ENCODE measurements at regions not wholly inside any gene's neighbourhood (a gene's known extent, or its start where the extent isn't known, plus 50 kb on each side); places are given as distances from the start of the nearest gene placed in this dataset.

GRCh38 chr17:74108126-74108705 is 95.3 kb upstream of the RPL38 start:
- POLR2A ChIA-PET: no interaction called here

GRCh38 chr17:74110467-74110866 is 93.0 kb upstream of the RPL38 start:
- Mint-ChIP-seq H3K27me3 (peaks cover 2 to 42% (median 19%) of the 10 kb centered on the region in 5 donors), H3K27ac (no peak overlapping the region), H3K4me1 (no peaks in the 10 kb centered on the region), H3K4me3 (no peak overlapping the region), H3K9me3 (peaks cover 0 to 2% (median 0%) of the 10 kb centered on the region in 9 donors), H3K36me3 (no peaks in the 10 kb centered on the region)
- no peak for DNase-seq
- POLR2A ChIA-PET: no interaction called here
- no peak for ATAC-seq

More at GRCh38 chr17:74108126-74108705, 95.3 kb upstream of the RPL38 start:
- no peak overlapping the region for H3K27ac Mint-ChIP-seq
- peaks cover 5 to 35% (median 13%) of the 10 kb centered on the region in 5 donors for H3K27me3 Mint-ChIP-seq
- no peak for ATAC-seq
- H3K4me1 Mint-ChIP-seq: no peaks in the 10 kb centered on the region
- H3K9me3 Mint-ChIP-seq: peaks cover 0 to 2% (median 0%) of the 10 kb centered on the region in 9 donors
- no peak for DNase-seq
- no peak overlapping the region for H3K4me3 Mint-ChIP-seq
- H3K36me3 Mint-ChIP-seq: no peaks in the 10 kb centered on the region

- Mint-ChIP-seq H3K36me3 (no peaks in the 10 kb centered on the region), H3K27me3 (peaks cover 0 to 55% (median 28%) of the 10 kb centered on the region in 5 donors), H3K4me3 (no peak overlapping the region), H3K27ac (no peak overlapping the region), H3K4me1 (no peaks in the 10 kb centered on the region), H3K9me3 (peaks cover 0 to 2% (median 0%) of the 10 kb centered on the region in 9 donors)
- DNase-seq (no peak), ATAC-seq (no peak)
- POLR2A ChIA-PET: no interaction called here
Measured at GRCh38 chr17:74113326-74113725, 90.2 kb upstream of the RPL38 start.

- ATAC-seq: no peak
- Mint-ChIP-seq H3K4me3 (no peak overlapping the region), H3K27me3 (peaks cover 0 to 55% (median 25%) of the 10 kb centered on the region in 5 donors), H3K27ac (no peak overlapping the region), H3K36me3 (no peaks in the 10 kb centered on the region), H3K4me1 (no peaks in the 10 kb centered on the region), H3K9me3 (peaks cover 0 to 2% (median 0%) of the 10 kb centered on the region in 9 donors)
- POLR2A ChIA-PET: no interaction called here
- no peak for DNase-seq
Measured at GRCh38 chr17:74113952-74114351, 89.5 kb upstream of the RPL38 start.

DNA sequence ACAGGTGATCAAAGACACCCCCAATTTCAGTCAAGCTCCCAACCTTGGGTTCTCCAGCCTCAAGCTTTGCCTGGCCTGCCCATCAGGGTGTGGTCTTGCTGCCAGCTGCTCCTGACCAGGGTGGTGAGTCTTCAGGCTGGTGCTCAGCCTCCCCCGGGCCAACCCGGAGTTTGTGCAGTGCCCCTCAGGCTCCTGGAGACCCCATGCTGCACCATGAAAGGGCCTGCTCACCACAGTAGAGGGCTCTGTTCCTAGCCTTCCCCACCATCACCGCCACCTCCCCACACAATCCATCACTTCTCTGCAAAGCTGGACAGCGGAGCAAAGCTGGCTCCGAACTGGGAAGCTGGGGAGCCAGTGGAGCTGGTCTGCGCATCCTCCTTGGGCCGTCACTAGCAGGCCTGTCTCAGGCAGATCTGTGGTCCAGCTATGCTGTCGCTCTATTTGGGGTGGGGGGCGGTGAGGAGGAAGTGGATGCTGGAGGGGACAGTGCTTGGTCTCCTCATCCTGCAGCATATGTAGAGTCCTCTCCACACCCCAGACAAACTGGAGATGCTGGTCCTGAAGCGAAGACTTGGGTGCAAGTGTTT is 88.5 kb upstream of the RPL38 start:
- peak overlapping the region in 1 of 10 donors; percentile 29 for H3K4me3 Mint-ChIP-seq
- no peak overlapping the region for H3K27ac Mint-ChIP-seq
- H3K36me3 Mint-ChIP-seq: no peaks in the 10 kb centered on the region
- peaks cover 0 to 2% (median 0%) of the 10 kb centered on the region in 9 donors for H3K9me3 Mint-ChIP-seq
- no peak for DNase-seq
- H3K4me1 Mint-ChIP-seq: no peaks in the 10 kb centered on the region
- peaks cover 0 to 56% (median 29%) of the 10 kb centered on the region in 5 donors for H3K27me3 Mint-ChIP-seq
- no peak for ATAC-seq
- POLR2A ChIA-PET: no interaction called here

DNA sequence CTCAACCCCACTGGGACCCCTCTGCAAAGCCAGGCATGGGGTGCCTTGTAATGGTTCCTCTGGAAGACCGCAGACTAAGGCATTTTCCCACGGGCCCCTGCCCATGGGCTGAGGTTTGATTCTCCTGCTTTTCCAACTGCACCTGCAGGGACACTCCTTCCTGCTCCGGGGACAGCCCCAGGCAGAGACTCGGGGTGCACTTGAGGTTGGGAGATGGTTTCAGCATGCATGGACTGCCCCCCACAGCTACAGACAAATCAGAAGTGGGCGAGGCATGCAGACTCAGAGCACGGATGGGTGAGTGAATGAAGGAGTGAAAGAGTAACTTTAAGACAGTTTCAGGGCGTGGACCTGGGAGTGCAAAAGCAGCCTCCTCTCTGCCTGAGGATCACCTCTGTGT is 87.9 kb upstream of the RPL38 start:
- Mint-ChIP-seq H3K36me3 (no peaks in the 10 kb centered on the region), H3K27me3 (peaks cover 0 to 57% (median 30%) of the 10 kb centered on the region in 5 donors), H3K9me3 (peaks cover 0 to 2% (median 0%) of the 10 kb centered on the region in 9 donors), H3K4me3 (no peak overlapping the region), H3K4me1 (no peaks in the 10 kb centered on the region), H3K27ac (no peak overlapping the region)
- POLR2A ChIA-PET: no interaction called here
- DNase-seq (no peak), ATAC-seq (no peak)

- no peak overlapping the region for H3K27ac Mint-ChIP-seq
- H3K36me3 Mint-ChIP-seq: no peaks in the 10 kb centered on the region
- DNase-seq (no peak), ATAC-seq (no peak)
- peaks cover 0 to 58% (median 30%) of the 10 kb centered on the region in 5 donors for H3K27me3 Mint-ChIP-seq
- POLR2A ChIA-PET: no interaction called here
- H3K4me3 Mint-ChIP-seq: no peak overlapping the region
- H3K9me3 Mint-ChIP-seq: peaks cover 0 to 2% (median 0%) of the 10 kb centered on the region in 9 donors
- H3K4me1 Mint-ChIP-seq: no peaks in the 10 kb centered on the region
Measured at GRCh38 chr17:74116087-74116717, 87.3 kb upstream of the RPL38 start.

DNA sequence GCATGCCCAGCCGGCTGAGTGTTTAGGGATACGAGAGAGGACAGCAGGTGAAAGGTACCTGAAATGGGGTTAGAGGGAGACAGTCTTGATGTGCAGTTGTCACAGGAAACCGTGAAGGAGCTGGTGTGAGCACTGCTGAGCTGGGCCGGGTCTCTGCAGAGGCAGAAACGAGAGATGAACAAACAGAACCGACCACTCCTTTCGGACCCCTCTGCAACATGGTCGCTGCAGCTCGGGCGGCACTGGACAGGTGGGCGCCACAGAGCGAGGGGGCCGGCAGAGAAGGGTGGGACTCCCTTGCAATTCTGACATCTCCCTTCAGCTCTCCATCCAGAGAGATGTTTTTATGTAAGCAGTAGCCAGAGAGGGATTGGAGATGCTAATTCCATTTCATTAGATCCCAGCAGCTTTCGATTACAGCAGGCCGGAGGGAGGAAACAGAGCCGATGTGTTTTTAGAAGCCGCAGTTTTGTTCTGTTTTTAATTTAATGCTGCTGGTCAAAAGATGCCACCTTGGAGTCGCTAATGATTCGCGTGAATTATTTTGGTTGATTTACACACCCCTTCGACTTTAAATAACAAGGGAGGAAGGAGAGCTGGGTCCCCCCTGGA is 86.3 kb upstream of the RPL38 start:
- H3K4me3 Mint-ChIP-seq: no peak overlapping the region
- no peak for ATAC-seq
- H3K27ac Mint-ChIP-seq: no peak overlapping the region
- peaks cover 0 to under 1% (median 0%) of the 10 kb centered on the region in 9 donors for H3K9me3 Mint-ChIP-seq
- DNase-seq: no peak
- no peaks in the 10 kb centered on the region for H3K4me1 Mint-ChIP-seq
- POLR2A ChIA-PET: no interaction called here
- no peaks in the 10 kb centered on the region for H3K36me3 Mint-ChIP-seq
- peaks cover 2 to 68% (median 32%) of the 10 kb centered on the region in 5 donors for H3K27me3 Mint-ChIP-seq

- Mint-ChIP-seq H3K4me1 (no peaks in the 10 kb centered on the region), H3K4me3 (no peak overlapping the region), H3K9me3 (no peaks in the 10 kb centered on the region), H3K36me3 (no peaks in the 10 kb centered on the region), H3K27me3 (peaks cover 3 to 76% (median 37%) of the 10 kb centered on the region in 5 donors), H3K27ac (no peak overlapping the region)
- DNase-seq (no peak), ATAC-seq (no peak)
- POLR2A ChIA-PET: no interaction called here
Measured at GRCh38 chr17:74117999-74118421, 85.5 kb upstream of the RPL38 start.

DNA sequence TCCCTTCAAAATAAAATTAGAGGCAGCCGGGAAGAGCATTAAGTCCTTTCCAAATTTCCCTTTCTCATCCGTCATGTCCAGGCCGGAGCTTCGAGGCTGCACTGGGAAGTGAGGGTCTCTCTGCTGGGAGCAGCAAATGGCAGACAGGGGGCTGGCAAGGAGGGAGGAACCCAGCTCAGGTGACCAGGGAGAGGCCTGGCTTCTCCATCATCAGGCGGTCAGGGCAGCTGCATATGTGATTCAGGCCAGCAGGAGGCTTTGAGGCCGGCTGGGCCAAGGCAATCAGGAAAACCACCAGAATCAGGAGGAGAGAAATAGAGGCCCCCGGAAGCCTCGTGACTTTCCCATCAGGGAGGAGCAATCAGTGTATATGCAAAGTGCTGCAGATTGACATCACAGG is 85.0 kb upstream of the RPL38 start:
- H3K9me3 Mint-ChIP-seq: no peaks in the 10 kb centered on the region
- no peak overlapping the region for H3K27ac Mint-ChIP-seq
- H3K4me3 Mint-ChIP-seq: no peak overlapping the region
- H3K4me1 Mint-ChIP-seq: no peaks in the 10 kb centered on the region
- peaks cover 6 to 77% (median 40%) of the 10 kb centered on the region in 5 donors for H3K27me3 Mint-ChIP-seq
- no peaks in the 10 kb centered on the region for H3K36me3 Mint-ChIP-seq
- ATAC-seq: no peak
- POLR2A ChIA-PET: no interaction called here
- no peak for DNase-seq

DNA sequence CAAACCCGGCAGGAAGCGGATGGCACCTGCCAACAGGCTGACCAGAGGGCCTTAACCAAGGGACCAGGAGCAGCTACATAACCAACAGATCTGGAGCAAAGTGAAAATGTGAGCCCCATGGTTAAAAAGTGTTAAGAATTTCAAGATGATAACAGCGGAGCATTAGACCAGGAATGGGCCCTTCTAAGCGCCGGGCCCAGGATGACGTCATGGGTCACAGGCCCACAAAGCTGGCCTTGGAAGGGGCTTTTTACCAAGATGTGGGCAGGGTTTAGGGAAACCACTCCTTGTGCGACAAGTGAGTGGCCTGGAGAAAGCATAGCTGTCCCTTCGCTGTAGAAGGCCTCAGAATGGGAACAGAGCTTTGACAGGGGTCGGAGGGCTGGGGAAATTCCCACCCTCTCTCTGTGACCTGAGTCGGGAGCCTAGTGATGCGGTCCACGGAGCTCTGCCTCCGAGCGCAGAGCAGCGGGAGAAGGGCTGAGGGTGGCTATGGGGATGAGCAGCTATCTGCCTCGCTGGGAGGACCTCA is 84.4 kb upstream of the RPL38 start:
- POLR2A ChIA-PET: no interaction called here
- ATAC-seq: no peak
- no peak overlapping the region for H3K4me3 Mint-ChIP-seq

DNA sequence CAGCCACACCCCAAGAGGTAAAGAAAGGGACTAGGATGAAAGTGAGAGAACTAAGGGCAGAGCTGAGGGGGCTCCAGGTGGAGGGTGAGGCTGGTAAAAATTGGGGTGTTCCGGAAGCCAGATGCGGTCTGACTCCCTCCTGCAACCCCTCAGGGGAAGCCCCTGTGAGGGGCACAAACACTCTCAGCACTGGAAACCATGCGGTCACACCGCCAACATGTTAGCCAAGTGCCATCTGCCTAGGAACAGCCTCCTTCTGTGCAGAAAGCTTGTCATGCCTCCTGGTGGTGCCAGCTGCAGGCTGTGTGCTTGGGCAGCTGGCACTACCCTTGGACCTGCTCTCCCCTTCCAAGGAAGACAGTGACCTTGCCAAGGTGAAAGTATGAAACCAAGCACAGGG is 83.5 kb upstream of the RPL38 start:
- ATAC-seq (no peak), DNase-seq (no peak)
- Mint-ChIP-seq H3K4me3 (no peak overlapping the region), H3K4me1 (no peaks in the 10 kb centered on the region), H3K27ac (no peak overlapping the region), H3K9me3 (no peaks in the 10 kb centered on the region), H3K36me3 (no peaks in the 10 kb centered on the region), H3K27me3 (peaks cover 8 to 79% (median 38%) of the 10 kb centered on the region in 5 donors)
- POLR2A ChIA-PET: no interaction called here

More for the DNA sequence above, 84.4 kb upstream of the RPL38 start:
- no peaks in the 10 kb centered on the region for H3K36me3 Mint-ChIP-seq
- no peak for DNase-seq
- H3K9me3 Mint-ChIP-seq: no peaks in the 10 kb centered on the region
- H3K4me1 Mint-ChIP-seq: no peaks in the 10 kb centered on the region
- peaks cover 8 to 77% (median 35%) of the 10 kb centered on the region in 5 donors for H3K27me3 Mint-ChIP-seq
- H3K27ac Mint-ChIP-seq: peak overlapping the region in 1 of 10 donors; percentile 65

DNA sequence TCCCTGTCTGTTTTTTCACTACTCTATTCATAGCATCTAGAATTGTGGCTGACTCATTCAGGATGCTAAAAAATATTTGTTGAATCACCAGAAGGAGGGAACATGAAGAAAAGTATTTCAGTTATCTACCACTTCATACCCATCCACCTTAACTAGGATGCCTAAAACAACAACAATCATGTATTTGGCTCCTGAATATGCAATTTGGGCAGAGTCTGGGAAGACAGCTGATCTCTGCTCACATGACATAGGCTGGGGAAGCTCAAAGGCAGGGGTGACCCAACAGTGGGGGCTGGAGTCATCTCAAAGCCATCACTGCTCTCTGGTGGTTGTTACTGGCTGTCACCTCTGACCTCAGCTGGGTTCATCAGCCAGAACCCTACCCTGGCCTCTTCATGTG is 80.1 kb upstream of the RPL38 start:
- H3K36me3 Mint-ChIP-seq: peaks cover 0 to 4% (median 0%) of the 10 kb centered on the region in 3 donors
- DNase-seq: no peak
- H3K4me3 Mint-ChIP-seq: no peak overlapping the region
- H3K27me3 Mint-ChIP-seq: peaks cover 11 to 78% (median 39%) of the 10 kb centered on the region in 5 donors
- peaks cover 0 to 4% (median 0%) of the 10 kb centered on the region in 9 donors for H3K9me3 Mint-ChIP-seq
- H3K27ac Mint-ChIP-seq: no peak overlapping the region
- no peak for ATAC-seq
- peaks cover 0 to under 1% (median 0%) of the 10 kb centered on the region in 4 donors for H3K4me1 Mint-ChIP-seq
- POLR2A ChIA-PET: no interaction called here
